ENCODE measurements at regions not wholly inside any gene's neighbourhood (a gene's known extent, or its start where the extent isn't known, plus 50 kb on each side); places are given as distances from the start of the nearest gene placed in this dataset.
"Not testable (repeated sequence)": the region's sequence is repeated elsewhere in the genome, so short reads cannot be mapped to it uniquely, and the experiment has no call there.

GRCh38 chr6:102910701-102911139, 1517.2 kb downstream of the GRIK2 start:
- ATAC-seq; DNase-seq (ENCODE audit: missing footprints); intact Hi-C loops (cut with DNase I): not testable (repeated sequence)

- DNase-seq (ENCODE audit: missing footprints): no peak
- no peak for ATAC-seq
- intact Hi-C loops (cut with DNase I): no loop called here
These were observed 1513.7 kb downstream of the GRIK2 start for GRCh38 chr6:102907181-102907580.

- ATAC-seq: no peak
- intact Hi-C loops (cut with DNase I): no loop called here
- no peak for DNase-seq (ENCODE audit: missing footprints)
These were observed 1509.0 kb downstream of the GRIK2 start for GRCh38 chr6:102902471-102902870.

GRCh38 chr6:102895683-102896082, 1502.2 kb downstream of the GRIK2 start:
- ATAC-seq (no peak), DNase-seq (ENCODE audit: missing footprints) (no peak)
- intact Hi-C loops (cut with DNase I): no loop called here

- ATAC-seq (no peak), DNase-seq (ENCODE audit: missing footprints) (no peak)
- intact Hi-C loops (cut with DNase I): no loop called here
These were observed 1491.7 kb downstream of the GRIK2 start for GRCh38 chr6:102885165-102885564.

GRCh38 chr6:102853249-102853955, 1459.9 kb downstream of the GRIK2 start:
- ATAC-seq: no peak
- no peak for DNase-seq (ENCODE audit: missing footprints)
- intact Hi-C loops (cut with DNase I): no loop called here

GRCh38 chr6:102848796-102849195, 1455.3 kb downstream of the GRIK2 start:
- intact Hi-C loops (cut with DNase I): no loop called here
- DNase-seq (ENCODE audit: missing footprints): no peak
- ATAC-seq: no peak

GRCh38 chr6:102848210-102848609, 1454.7 kb downstream of the GRIK2 start:
- DNase-seq (ENCODE audit: missing footprints) (no peak), ATAC-seq (no peak)
- intact Hi-C loops (cut with DNase I): no loop called here

- intact Hi-C loops (cut with DNase I): no loop called here
- no peak for DNase-seq (ENCODE audit: missing footprints)
- ATAC-seq: no peak
These were observed 1447.6 kb downstream of the GRIK2 start for GRCh38 chr6:102841060-102841459.

GRCh38 chr6:102832021-102832420, 1438.5 kb downstream of the GRIK2 start:
- DNase-seq (ENCODE audit: missing footprints) (no peak), ATAC-seq (no peak)
- intact Hi-C loops (cut with DNase I): no loop called here

GRCh38 chr6:102820098-102820497, 1426.6 kb downstream of the GRIK2 start:
- intact Hi-C loops (cut with DNase I): no loop called here

GRCh38 chr6:102815207-102815606, 1421.7 kb downstream of the GRIK2 start:
- ATAC-seq (no peak), DNase-seq (ENCODE audit: missing footprints) (no peak)
- intact Hi-C loops (cut with DNase I): no loop called here

More at GRCh38 chr6:102820098-102820497, 1426.6 kb downstream of the GRIK2 start:
- DNase-seq (ENCODE audit: missing footprints) (no peak), ATAC-seq (no peak)

GRCh38 chr6:102813489-102814275, 1420.2 kb downstream of the GRIK2 start:
- no peak for ATAC-seq
- intact Hi-C loops (cut with DNase I): no loop called here
- no peak for DNase-seq (ENCODE audit: missing footprints)

- intact Hi-C loops (cut with DNase I): no loop called here
- ATAC-seq (no peak), DNase-seq (ENCODE audit: missing footprints) (no peak)
These were observed 1418.7 kb downstream of the GRIK2 start for GRCh38 chr6:102812242-102812641.

GRCh38 chr6:102808944-102809505, 1415.5 kb downstream of the GRIK2 start:
- intact Hi-C loops (cut with DNase I); DNase-seq (ENCODE audit: missing footprints); ATAC-seq: not testable (repeated sequence)

- intact Hi-C loops (cut with DNase I): no loop called here
- no peak for ATAC-seq
- no peak for DNase-seq (ENCODE audit: missing footprints)
These were observed 1405.5 kb downstream of the GRIK2 start for GRCh38 chr6:102799051-102799450.

- ATAC-seq: no peak
- intact Hi-C loops (cut with DNase I): no loop called here
- DNase-seq (ENCODE audit: missing footprints): no peak
These were observed 1405.1 kb downstream of the GRIK2 start for GRCh38 chr6:102798636-102799035.

- ATAC-seq: no peak
- intact Hi-C loops (cut with DNase I): no loop called here
- DNase-seq (ENCODE audit: missing footprints): no peak
These were observed 1400.2 kb downstream of the GRIK2 start for GRCh38 chr6:102793752-102794151.

GRCh38 chr6:102774326-102774725, 1380.8 kb downstream of the GRIK2 start:
- ATAC-seq: no peak
- no peak for DNase-seq (ENCODE audit: missing footprints)
- intact Hi-C loops (cut with DNase I): no loop called here

- intact Hi-C loops (cut with DNase I): no loop called here
- DNase-seq (ENCODE audit: missing footprints): no peak
These were observed 1380.1 kb downstream of the GRIK2 start for GRCh38 chr6:102773636-102774035.

More at GRCh38 chr6:102773636-102774035, 1380.1 kb downstream of the GRIK2 start:
- ATAC-seq: no peak

Data from Right ventricle myocardium inferior (tissue), 1 donor.